GM12878 (cell line): ENCODE measurements at regions not wholly inside any gene's neighbourhood (a gene's known extent, or its start where the extent isn't known, plus 50 kb on each side); places are given as distances from the start of the nearest gene placed in this dataset.

ENCODE experiments used
- ATAC-seq: fragments of 200-7000 bp; cut with Tn5 transposase; 3 replicates; pipeline ENCODE4 v1.9.1; 2020; ENCODE audit warnings: mild to moderate bottlenecking, moderate library complexity
- BruUV-seq: library from RNA; stranded (reverse); fragments of 400-500 nt; replicated peaks from 2 replicates; lab custom pipeline; 2021; lab: Mats Ljungman, UMichigan
- CTCF ChIA-PET: fragments of 300-600 bp; sonication (Branson Sonifier 250); formaldehyde crosslinking; extraction: SDS; loops from one replicate; lab custom pipeline; 2021; ENCODE audit warnings: inconsistent platforms; lab: Yijun Ruan, JAX
- POLR2A ChIA-PET: fragments of 350-600 bp; formaldehyde crosslinking; extraction: SDS; loops from one replicate; lab custom pipeline; 2021; ENCODE audit warnings: inconsistent platforms; lab: Charles Lee
- RAD21 ChIA-PET: fragments of 300-600 bp; sonication (Branson Sonifier 250); formaldehyde crosslinking; loops from one replicate; lab custom pipeline; 2023; ENCODE audit warnings: antibody characterized with exemption; ENCODE audit not compliant: unreplicated experiment; lab: Charles Lee
- SMC1A ChIA-PET: fragments of 300-600 bp; sonication (Branson Sonifier 250); formaldehyde crosslinking; loops from one replicate; lab custom pipeline; 2023; ENCODE audit not compliant: unreplicated experiment, uncharacterized antibody; lab: Charles Lee
- DNase-seq: peaks from one replicate; pipeline ENCODE4 v3.0.0-alpha.2; 2011; ENCODE audit warnings: low read depth, low spot score
- FAIRE-seq: peaks from 3 replicates; lab custom pipeline; 2011; peaks lifted over from hg19 to GRCh38; lab: Jason Lieb, UNC
- H2AFZ ChIP-seq: 2 replicates; pipeline ENCODE4 v1.6.0; 2011; ENCODE audit warnings: low read depth, low read length, control low read depth; ENCODE audit not compliant: control insufficient read depth
- H3K27ac ChIP-seq: 2 replicates; pipeline ENCODE4 v1.5.1; 2011; ENCODE audit warnings: control low read depth; ENCODE audit not compliant: control insufficient read depth, insufficient read depth
- H3K27me3 ChIP-seq, 2 experiments: replicated peaks in 1 of 2; 2 replicates each; pipeline versions ENCODE4 v1.6.0 to v1.6.1; 2011; ENCODE audit warnings: low read length in 1 of 2; ENCODE audit not compliant: control insufficient read depth in 2 of 2, insufficient read depth in 2 of 2
- H3K36me3 ChIP-seq, 2 experiments: 2 replicates each; pipeline ENCODE4 v1.5.1; 2011; ENCODE audit warnings: low read length in 1 of 2; ENCODE audit not compliant: control insufficient read depth in 2 of 2, insufficient read depth in 2 of 2
- H3K4me1 ChIP-seq: 2 replicates; pipeline ENCODE4 v1.6.1; 2011; ENCODE audit warnings: mild to moderate bottlenecking, low read length, moderate library complexity, mixed read lengths; ENCODE audit not compliant: control insufficient read depth, insufficient read depth
- H3K4me2 ChIP-seq: 2 replicates; pipeline ENCODE4 v1.6.0; 2011; ENCODE audit warnings: control low read depth; ENCODE audit not compliant: control insufficient read depth, insufficient read depth
- H3K4me3 ChIP-seq: fragments of 200-600 bp; sonication (generic); 2 replicates; pipeline ENCODE4 v1.5.1; 2016
- H3K79me2 ChIP-seq: 2 replicates; pipeline ENCODE4 v1.6.0; 2011; ENCODE audit warnings: low read length; ENCODE audit not compliant: control insufficient read depth, insufficient read depth
- H3K9ac ChIP-seq: 2 replicates; pipeline ENCODE4 v1.8.0; 2011; ENCODE audit warnings: low read length, control low read depth, mixed read lengths; ENCODE audit not compliant: control insufficient read depth, insufficient read depth
- H3K9me3 ChIP-seq: replicated peaks from 3 replicates; pipeline ENCODE4 v1.5.1; 2011; ENCODE audit warnings: mild to moderate bottlenecking, low read length; ENCODE audit not compliant: control insufficient read depth, insufficient read depth
- H4K20me1 ChIP-seq: 2 replicates; pipeline ENCODE4 v1.6.0; 2011; ENCODE audit not compliant: control insufficient read depth, insufficient read depth
- CBFB ChIP-seq: IDR thresholded peaks from 2 replicates; pipeline ENCODE4 v1.6.1; 2016; ENCODE audit warnings: antibody characterized with exemption, low read depth
- CHD4 ChIP-seq: fragments of 200-600 bp; sonication (generic); IDR thresholded peaks from 2 replicates; pipeline ENCODE4 v1.6.1; 2016; ENCODE audit warnings: mild to moderate bottlenecking
- EP300 ChIP-seq, 2 experiments: fragments of 150-350 bp in 1 of 2; IDR thresholded peaks; 2 replicates each; pipeline ENCODE4 v1.6.1; 2011 to 2012; ENCODE audit warnings: low read depth in 2 of 2, low read length in 2 of 2, borderline replicate concordance in 1 of 2, improper control_type of control experiment in 1 of 2, inconsistent platforms in 1 of 2; ENCODE audit not compliant: control insufficient read depth in 1 of 2
- ESRRA ChIP-seq: IDR thresholded peaks from 2 replicates; pipeline ENCODE4 v1.6.1; 2012; ENCODE audit warnings: mild to moderate bottlenecking, low read length, improper control_type of control experiment
- ETV6 ChIP-seq, 2 experiments: fragments of 450-650 bp in 1 of 2; IDR thresholded peaks in 1 of 2; conservative IDR thresholded peaks in 1 of 2; 2 replicates each; pipeline ENCODE4 v1.6.1; 2014; ENCODE audit warnings: antibody characterized with exemption in 1 of 2, borderline replicate concordance in 1 of 2, low read depth in 1 of 2, mild to moderate bottlenecking in 1 of 2, moderate library complexity in 1 of 2
- FOXM1 ChIP-seq: IDR thresholded peaks from 2 replicates; pipeline ENCODE4 v1.6.1; 2012; ENCODE audit warnings: low read depth, mild to moderate bottlenecking, inconsistent platforms, low read length, moderate library complexity
- HCFC1 ChIP-seq: fragments of 150-350 bp; IDR thresholded peaks from 2 replicates; pipeline ENCODE4 v1.6.1; 2014; ENCODE audit warnings: low read length
- HDAC6 ChIP-seq: fragments of 200-600 bp; sonication (generic); IDR thresholded peaks from one replicate; pipeline ENCODE4 v1.8.0; 2017; ENCODE audit warnings: antibody characterized with exemption; ENCODE audit not compliant: unreplicated experiment
- IKZF2 ChIP-seq, 2 experiments: fragments of 450-650 bp; IDR thresholded peaks; 2 replicates each; pipeline ENCODE4 v1.6.1; 2017; ENCODE audit warnings: mild to moderate bottlenecking in 2 of 2, moderate library complexity in 2 of 2
- JUND ChIP-seq: IDR thresholded peaks from 2 replicates; pipeline ENCODE4 v1.6.1; 2012; ENCODE audit warnings: low read depth, mild to moderate bottlenecking, low read length, improper control_type of control experiment, moderate library complexity
- KDM1A ChIP-seq: fragments of 200-600 bp; sonication (generic); IDR thresholded peaks from 2 replicates; pipeline ENCODE4 v1.6.1; 2016; ENCODE audit warnings: borderline replicate concordance
- KLF5 ChIP-seq: fragments of 450-650 bp; IDR thresholded peaks from 2 replicates; pipeline ENCODE4 v1.6.1; 2014; ENCODE audit warnings: mild to moderate bottlenecking; ENCODE audit not compliant: partially characterized antibody
- PAX8 ChIP-seq: fragments of 450-650 bp; IDR thresholded peaks from 2 replicates; pipeline ENCODE4 v1.6.1; 2017; ENCODE audit warnings: mild to moderate bottlenecking, moderate library complexity
- TAF1 ChIP-seq: IDR thresholded peaks from 2 replicates; pipeline ENCODE4 v1.6.1; 2011; ENCODE audit warnings: mild to moderate bottlenecking, low read depth, low read length, borderline replicate concordance
- ZZZ3 ChIP-seq: IDR thresholded peaks from 2 replicates; pipeline ENCODE4 v1.6.1; 2011; ENCODE audit warnings: low read depth; ENCODE audit not compliant: control insufficient read depth, insufficient read length
- WGBS: methylation state at CpG from one replicate; pipeline ENCODE4 v1.1.6; 2016; ENCODE audit warnings: low lambda C conversion rate; ENCODE audit not compliant: insufficient replicate concordance, insufficient coverage; ENCODE audit errors: missing lambda C conversion rate; 5-methylcytosine and 5-hydroxymethylcytosine counted together
- in situ Hi-C: fragments of 300-500 bp; cut with MboI; formaldehyde crosslinking; loops from 9 replicates; pipeline ENCODE4 v1.14.3; 2018; ENCODE audit warnings: mixed read lengths
- intact Hi-C: fragments of 100-400 bp; cut with micrococcal nuclease; formaldehyde crosslinking; loops from one replicate; pipeline ENCODE4 v1.14.2; 2022; ENCODE audit not compliant: unreplicated experiment
- TF ChIP-seq, protein P1 (sequence below): fragments of 450-650 bp; IDR thresholded peaks from 2 replicates; pipeline ENCODE4 v1.6.1; 2016; ENCODE audit warnings: mild to moderate bottlenecking
- TF ChIP-seq, protein P2 (sequence below): IDR thresholded peaks from 2 replicates; pipeline ENCODE4 v1.6.1; 2011; ENCODE audit warnings: borderline replicate concordance, low read depth, mild to moderate bottlenecking, moderate library complexity, low read length; ENCODE audit not compliant: insufficient read depth, poor library complexity, severe bottlenecking

- Histone ChIP-seq H2AFZ (no peak overlapping the region), H3K9ac (no peak overlapping the region)
- no peak for TF ChIP-seq TAF1
- TF ChIP-seq ESRRA, result no peak
- no peak for TF ChIP-seq IKZF2 (IDR thresholded peaks at IDR 0.05)
- no peak for TF ChIP-seq FOXM1
- TF ChIP-seq HCFC1, result no peak
- TF ChIP-seq, protein P1, sequence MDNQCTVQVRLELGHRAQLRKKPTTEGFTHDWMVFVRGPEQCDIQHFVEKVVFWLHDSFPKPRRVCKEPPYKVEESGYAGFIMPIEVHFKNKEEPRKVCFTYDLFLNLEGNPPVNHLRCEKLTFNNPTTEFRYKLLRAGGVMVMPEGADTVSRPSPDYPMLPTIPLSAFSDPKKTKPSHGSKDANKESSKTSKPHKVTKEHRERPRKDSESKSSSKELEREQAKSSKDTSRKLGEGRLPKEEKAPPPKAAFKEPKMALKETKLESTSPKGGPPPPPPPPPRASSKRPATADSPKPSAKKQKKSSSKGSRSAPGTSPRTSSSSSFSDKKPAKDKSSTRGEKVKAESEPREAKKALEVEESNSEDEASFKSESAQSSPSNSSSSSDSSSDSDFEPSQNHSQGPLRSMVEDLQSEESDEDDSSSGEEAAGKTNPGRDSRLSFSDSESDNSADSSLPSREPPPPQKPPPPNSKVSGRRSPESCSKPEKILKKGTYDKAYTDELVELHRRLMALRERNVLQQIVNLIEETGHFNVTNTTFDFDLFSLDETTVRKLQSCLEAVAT, result no peak
- TF ChIP-seq, all 136 proteins: peak for 0
- no peaks in the 10 kb centered on the region for H3K27me3 ChIP-seq
- no TSS peak for BruUV-seq
- ChIA-PET SMC1A (no interaction called here), POLR2A (no interaction called here), CTCF (no interaction called here), RAD21 (no interaction called here)
- H3K4me2 ChIP-seq, result no peak overlapping the region
- no peak overlapping the region for H3K4me3 ChIP-seq
- 18% methylated on average over 3 of the region's 3 CpGs for WGBS
- no peaks in the 10 kb centered on the region for H4K20me1 ChIP-seq
- DNase-seq (no peak), FAIRE-seq (no peak), ATAC-seq (no peak)
- no peaks in the 10 kb centered on the region for H3K79me2 ChIP-seq
- intact Hi-C loops (no loop called here), in situ Hi-C loops (no loop called here)
- no peaks in the 10 kb centered on the region for H3K4me1 ChIP-seq
- H3K36me3 ChIP-seq, result no peaks in the 10 kb centered on the region
- no peak overlapping the region for H3K27ac ChIP-seq
- no peaks in the 10 kb centered on the region; the same call in 2 of the 3 replicates for H3K9me3 ChIP-seq
Measured at GRCh38 chr7:68166525-68166924, 1169.9 kb downstream of the TYW1 start.

GRCh38 chr7:68173513-68173912 is 1176.9 kb downstream of the TYW1 start:
- no peak for ATAC-seq
- intact Hi-C loops (no loop called here), in situ Hi-C loops (no loop called here)
- POLR2A ChIA-PET, result no interaction called here
- H3K27me3 ChIP-seq, result no peaks in the 10 kb centered on the region
- no peaks in the 10 kb centered on the region; the same call in 2 of the 3 replicates for H3K9me3 ChIP-seq
- CTCF ChIA-PET, result no interaction called here
- FAIRE-seq, result no peak
- H3K4me1 ChIP-seq, result no peaks in the 10 kb centered on the region
- no peak overlapping the region for H3K4me2 ChIP-seq
- RAD21 ChIA-PET, result no interaction called here
- 33% methylated on average over 7 of the region's 7 CpGs for WGBS
- no peak for DNase-seq
- no peaks in the 10 kb centered on the region for H3K79me2 ChIP-seq
- no TSS peak for BruUV-seq
- H2AFZ ChIP-seq, result no peak overlapping the region
- H3K36me3 ChIP-seq, result no peaks in the 10 kb centered on the region
- SMC1A ChIA-PET, result no interaction called here
- no peak overlapping the region for H3K27ac ChIP-seq
- H4K20me1 ChIP-seq, result no peaks in the 10 kb centered on the region
- no peak overlapping the region for H3K4me3 ChIP-seq
- no peak overlapping the region for H3K9ac ChIP-seq
- TF ChIP-seq, protein P2, sequence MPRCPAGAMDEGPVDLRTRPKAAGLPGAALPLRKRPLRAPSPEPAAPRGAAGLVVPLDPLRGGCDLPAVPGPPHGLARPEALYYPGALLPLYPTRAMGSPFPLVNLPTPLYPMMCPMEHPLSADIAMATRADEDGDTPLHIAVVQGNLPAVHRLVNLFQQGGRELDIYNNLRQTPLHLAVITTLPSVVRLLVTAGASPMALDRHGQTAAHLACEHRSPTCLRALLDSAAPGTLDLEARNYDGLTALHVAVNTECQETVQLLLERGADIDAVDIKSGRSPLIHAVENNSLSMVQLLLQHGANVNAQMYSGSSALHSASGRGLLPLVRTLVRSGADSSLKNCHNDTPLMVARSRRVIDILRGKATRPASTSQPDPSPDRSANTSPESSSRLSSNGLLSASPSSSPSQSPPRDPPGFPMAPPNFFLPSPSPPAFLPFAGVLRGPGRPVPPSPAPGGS, result no peak
- no peak for TF ChIP-seq JUND
- TF ChIP-seq CBFB, result no peak
- TF ChIP-seq ETV6 (conservative IDR thresholded peaks at IDR 0.05 in 1 of 2, IDR thresholded peaks at IDR 0.05 in 1 of 2; ENCODE audit: borderline replicate concordance in 1 of 2, low read depth in 1 of 2), result no peak
- TF ChIP-seq KDM1A, result no peak
- no peak for TF ChIP-seq KLF5
- no peak for TF ChIP-seq PAX8
- no peak for TF ChIP-seq CHD4
- TF ChIP-seq HDAC6, result no peak
- no peak for TF ChIP-seq EP300 (IDR thresholded peaks at IDR 0.05; ENCODE audit: borderline replicate concordance in 1 of 2, control insufficient read depth in 1 of 2, low read depth in 2 of 2, low read length in 2 of 2)
- TF ChIP-seq ZZZ3, result no peak
